ENCODE measurements at regions not wholly inside any gene's neighbourhood (a gene's known extent, or its start where the extent isn't known, plus 50 kb on each side); places are given as distances from the start of the nearest gene placed in this dataset.

DNA sequence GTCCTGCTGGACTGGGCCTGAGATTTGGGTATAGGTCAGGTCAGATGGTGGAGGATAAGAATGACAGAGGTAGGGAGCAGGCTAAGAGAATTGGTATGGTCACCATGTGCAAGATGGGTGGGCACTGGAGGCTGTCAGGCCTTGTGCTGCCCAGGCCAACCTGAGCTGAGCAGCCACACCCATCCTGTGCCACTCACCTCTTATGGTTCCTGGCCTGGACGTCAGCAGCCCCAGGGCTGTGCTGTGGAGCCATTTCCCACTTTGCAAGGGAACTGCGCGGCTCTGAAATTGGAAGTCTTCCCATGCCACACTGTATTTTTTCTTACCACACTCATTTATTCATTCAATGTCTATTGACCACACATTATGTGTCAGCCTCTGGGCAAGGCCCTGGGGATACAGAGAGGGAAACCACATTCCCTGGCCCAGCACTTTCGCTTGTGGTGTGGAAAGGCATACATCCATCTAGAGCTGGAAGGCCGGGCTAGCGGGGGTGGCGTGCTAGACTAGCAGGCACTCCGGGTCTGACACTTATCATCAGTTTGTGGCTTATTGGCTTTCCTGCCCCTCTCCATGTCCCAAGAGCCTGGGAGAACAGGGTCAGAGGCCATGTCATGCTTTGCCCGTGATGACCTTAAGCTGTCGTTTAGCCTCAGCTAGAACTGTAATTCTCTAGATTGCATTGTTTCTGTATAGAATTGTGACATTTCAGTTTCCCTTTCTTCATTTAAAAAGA lies 51.1 kb upstream of the POLG start:
- no peak overlapping the region for H3K27ac ChIP-seq (ENCODE audit: low read depth, low read length)
- Mint-ChIP-seq H3K27me3 (ENCODE audit: low read depth, unreplicated experiment) (peaks cover 82% of the 10 kb centered on the region), H3K4me1 (ENCODE audit: low read depth, unreplicated experiment) (peaks cover 10% of the 10 kb centered on the region), H3K4me3 (ENCODE audit: unreplicated experiment) (no peak overlapping the region), H3K27ac (ENCODE audit: unreplicated experiment) (no peak overlapping the region), H3K36me3 (ENCODE audit: low read depth, unreplicated experiment) (no peaks in the 10 kb centered on the region), H3K9me3 (ENCODE audit: unreplicated experiment) (peaks cover 3% of the 10 kb centered on the region)
- no peak overlapping the region for H3K4me3 ChIP-seq (ENCODE audit: insufficient read depth, low read depth, low read length)
- H3K36me3 ChIP-seq (ENCODE audit: insufficient read depth, low read length): no peaks in the 10 kb centered on the region
- no peak overlapping the region for H2AFZ ChIP-seq (ENCODE audit: low read depth, low read length)
- H3K79me2 ChIP-seq (ENCODE audit: insufficient read depth, low read length): no peaks in the 10 kb centered on the region
- FAIRE-seq: no peak
- DNase-seq (ENCODE audit: low read depth): peak; percentile 83
- H3K9me3 ChIP-seq (ENCODE audit: insufficient read depth, low read depth, low read length): no peaks in the 10 kb centered on the region
- H4K20me1 ChIP-seq (ENCODE audit: insufficient read depth, low read length): peaks cover 14% of the 10 kb centered on the region
- no peak overlapping the region for H3K9ac ChIP-seq (ENCODE audit: low read length)
- peaks cover 9% of the 10 kb centered on the region for H3K4me1 ChIP-seq (ENCODE audit: insufficient read depth, low read length)
- H3K27me3 ChIP-seq (ENCODE audit: insufficient read depth, low read length): peaks cover 84% of the 10 kb centered on the region
- TF ChIP-seq EZH2 (IDR thresholded peaks at IDR 0.05; ENCODE audit: insufficient read depth, low read length): no peak
- TF ChIP-seq, protein P1, sequence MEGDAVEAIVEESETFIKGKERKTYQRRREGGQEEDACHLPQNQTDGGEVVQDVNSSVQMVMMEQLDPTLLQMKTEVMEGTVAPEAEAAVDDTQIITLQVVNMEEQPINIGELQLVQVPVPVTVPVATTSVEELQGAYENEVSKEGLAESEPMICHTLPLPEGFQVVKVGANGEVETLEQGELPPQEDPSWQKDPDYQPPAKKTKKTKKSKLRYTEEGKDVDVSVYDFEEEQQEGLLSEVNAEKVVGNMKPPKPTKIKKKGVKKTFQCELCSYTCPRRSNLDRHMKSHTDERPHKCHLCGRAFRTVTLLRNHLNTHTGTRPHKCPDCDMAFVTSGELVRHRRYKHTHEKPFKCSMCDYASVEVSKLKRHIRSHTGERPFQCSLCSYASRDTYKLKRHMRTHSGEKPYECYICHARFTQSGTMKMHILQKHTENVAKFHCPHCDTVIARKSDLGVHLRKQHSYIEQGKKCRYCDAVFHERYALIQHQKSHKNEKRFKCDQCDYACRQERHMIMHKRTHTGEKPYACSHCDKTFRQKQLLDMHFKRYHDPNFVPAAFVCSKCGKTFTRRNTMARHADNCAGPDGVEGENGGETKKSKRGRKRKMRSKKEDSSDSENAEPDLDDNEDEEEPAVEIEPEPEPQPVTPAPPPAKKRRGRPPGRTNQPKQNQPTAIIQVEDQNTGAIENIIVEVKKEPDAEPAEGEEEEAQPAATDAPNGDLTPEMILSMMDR (IDR thresholded peaks at IDR 0.05; ENCODE audit: insufficient read depth, low read depth, low read length): no peak
- H3K4me2 ChIP-seq (ENCODE audit: low read length): no peak overlapping the region
